ENCODE measurements at regions not wholly inside any gene's neighbourhood (a gene's known extent, or its start where the extent isn't known, plus 50 kb on each side); places are given as distances from the start of the nearest gene placed in this dataset.

- TF ChIP-seq ZNF280D (tag by site-specific recombination; IDR thresholded peaks at IDR 0.05): no peak
- TF ChIP-seq ZBTB10 (tag by site-specific recombination; IDR thresholded peaks at IDR 0.05): no peak
- no peak for TF ChIP-seq ZNF707 (tag by site-specific recombination; IDR thresholded peaks at IDR 0.05)
- TF ChIP-seq SCRT1 (tag by site-specific recombination; IDR thresholded peaks at IDR 0.05; ENCODE audit: borderline replicate concordance): 0 out of 2 replicates have a peak, but pooled peaks have one; percentile 7
- no peak for TF ChIP-seq ZNF302 (tag by site-specific recombination; IDR thresholded peaks at IDR 0.05; ENCODE audit: low read depth)
- TF ChIP-seq ZNF548 (tag by site-specific recombination; IDR thresholded peaks at IDR 0.05): no peak
- no peak for TF ChIP-seq ZNF292 (tag by site-specific recombination; IDR thresholded peaks at IDR 0.05; ENCODE audit: borderline replicate concordance, low read depth)
- no peak for TF ChIP-seq ZNF639 (tag by site-specific recombination; IDR thresholded peaks at IDR 0.05)
- TF ChIP-seq ZNF24 (tag by site-specific recombination; IDR thresholded peaks at IDR 0.05): no peak
- TF ChIP-seq ZNF280C (tag by site-specific recombination; IDR thresholded peaks at IDR 0.05): no peak
- TF ChIP-seq ZBTB17 (tag by site-specific recombination; IDR thresholded peaks at IDR 0.05): no peak
- no peak for TF ChIP-seq MEIS1 (CRISPR knock-in tag; IDR thresholded peaks at IDR 0.05; ENCODE audit: borderline replicate concordance)
- TF ChIP-seq ZNF596 (tag by site-specific recombination; IDR thresholded peaks at IDR 0.05): peak; percentile 20; the same call in 1 of the 2 replicates
- no peak for TF ChIP-seq ZBTB20 (tag by site-specific recombination; IDR thresholded peaks at IDR 0.05)
- TF ChIP-seq ZNF174 (tag by site-specific recombination; IDR thresholded peaks at IDR 0.05): no peak
- TF ChIP-seq HOXA7 (CRISPR knock-in tag; IDR thresholded peaks at IDR 0.05; ENCODE audit: borderline replicate concordance): no peak
- TF ChIP-seq ZNF561 (tag by site-specific recombination; IDR thresholded peaks at IDR 0.05; ENCODE audit: borderline replicate concordance): peak; percentile 26; the same call in 1 of the 2 replicates
- TF ChIP-seq WT1 (tag by site-specific recombination; IDR thresholded peaks at IDR 0.05): peak; percentile 99
- no peak for TF ChIP-seq ZNF138 (tag by site-specific recombination; IDR thresholded peaks at IDR 0.05; ENCODE audit: borderline replicate concordance)
- TF ChIP-seq ZNF513 (tag by site-specific recombination; IDR thresholded peaks at IDR 0.05): no peak
- TF ChIP-seq ZBTB44 (tag by site-specific recombination; IDR thresholded peaks at IDR 0.05): peak; percentile 35; the same call in 1 of the 2 replicates
- TF ChIP-seq ZNF335 (tag by site-specific recombination; conservative IDR thresholded peaks at IDR 0.05): no peak
- no peak for TF ChIP-seq ZNF830 (tag by site-specific recombination; IDR thresholded peaks at IDR 0.05; ENCODE audit: low read depth)
- peak; percentile 82 for TF ChIP-seq FEZF1 (tag by site-specific recombination; IDR thresholded peaks at IDR 0.05)
- no peak for TF ChIP-seq ZNF664 (tag by site-specific recombination; IDR thresholded peaks at IDR 0.05)
- no peak for TF ChIP-seq ZNF350 (tag by site-specific recombination; IDR thresholded peaks at IDR 0.05)
- 0 out of 2 replicates have a peak, but pooled peaks have one; percentile 7 for TF ChIP-seq ZBTB8A (tag by site-specific recombination; IDR thresholded peaks at IDR 0.05)
- TF ChIP-seq ZNF791 (tag by site-specific recombination; IDR thresholded peaks at IDR 0.05): no peak
These were observed 893.7 kb downstream of the UQCRFS1 start (continued) for GRCh38 chr19:28319227-28319626.
